Urinary bladder (tissue), 3 donors: ENCODE measurements at regions not wholly inside any gene's neighbourhood (a gene's known extent, or its start where the extent isn't known, plus 50 kb on each side); places are given as distances from the start of the nearest gene placed in this dataset.
"Not testable (repeated sequence)": the region's sequence is repeated elsewhere in the genome, so short reads cannot be mapped to it uniquely, and the experiment has no call there.

ENCODE experiments used
- DNase-seq: peaks from one replicate; pipeline ENCODE4 v3.0.0-alpha.2; 2015; ENCODE audit errors: extremely low spot score
- H3K27ac ChIP-seq: one replicate; pipeline ENCODE4 v1.5.1; 2013; ENCODE audit warnings: low read depth, mild to moderate bottlenecking, moderate library complexity
- H3K36me3 ChIP-seq: one replicate; pipeline ENCODE4 v1.6.1; 2013; ENCODE audit warnings: mild to moderate bottlenecking, moderate library complexity; ENCODE audit not compliant: insufficient read depth
- H3K4me1 ChIP-seq: one replicate; pipeline ENCODE4 v1.6.1; 2013; ENCODE audit warnings: mild to moderate bottlenecking, moderate library complexity; ENCODE audit not compliant: insufficient read depth
- H3K4me3 ChIP-seq: one replicate; pipeline ENCODE4 v1.5.1; 2013; ENCODE audit warnings: low read depth, low read length
- WGBS: extraction: QIAGEN DNeasy Blood & Tissue Kit; methylation state at CpG from one replicate; pipeline ENCODE4 v1.1.7; 2013; 5-methylcytosine and 5-hydroxymethylcytosine counted together
- donor health status: healthy with polysubstance abuse.
- donor health status: healthy.

DNA sequence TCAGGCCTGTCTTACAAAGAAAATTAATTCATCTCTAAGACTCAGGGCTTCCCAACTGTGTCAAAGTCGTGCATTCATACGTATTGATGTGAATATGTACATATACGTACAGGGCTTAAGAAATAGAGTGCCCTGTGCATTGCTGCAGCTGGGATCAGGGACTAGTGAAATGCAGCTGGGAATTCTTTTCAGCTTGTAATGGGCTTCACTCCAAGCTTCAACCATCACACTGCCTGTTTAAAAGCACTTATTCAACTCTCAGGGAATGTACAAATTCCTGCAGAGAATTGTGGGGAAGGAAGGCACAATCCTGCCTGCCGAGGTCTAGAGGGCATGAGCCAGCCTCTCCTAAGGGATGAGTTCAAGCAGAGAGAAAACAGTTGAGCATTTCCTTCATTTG is 59.6 kb upstream of the MAN2A1 start:
- H3K36me3 ChIP-seq, result no peaks in the 10 kb centered on the region
- H3K27ac ChIP-seq, result no peak overlapping the region
- 33% methylated on average over 4 of the region's 4 CpGs for WGBS
- H3K4me1 ChIP-seq, result no peaks in the 10 kb centered on the region
- H3K4me3 ChIP-seq, result no peak overlapping the region
- no peak for DNase-seq

DNA sequence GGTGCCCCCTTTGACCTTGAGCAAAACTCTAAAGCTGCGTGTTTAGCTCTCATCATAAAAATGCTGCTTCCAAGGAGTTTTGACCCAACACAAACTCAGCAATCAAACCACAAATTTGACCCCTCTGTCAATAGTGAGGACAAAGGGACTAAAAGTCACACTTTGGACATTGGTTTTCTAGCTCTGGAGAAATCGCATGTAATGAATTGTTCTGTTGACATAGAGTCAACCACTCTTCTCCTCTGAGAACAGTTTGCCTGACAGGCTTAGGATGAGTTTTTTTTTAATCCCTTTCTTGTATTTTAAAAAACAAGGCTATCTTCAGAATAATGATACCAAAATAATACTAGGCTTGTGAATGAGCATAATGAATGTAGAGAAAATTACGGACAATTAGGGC is 61.1 kb upstream of the MAN2A1 start:
- no peaks in the 10 kb centered on the region for H3K4me1 ChIP-seq
- H3K36me3 ChIP-seq, result no peaks in the 10 kb centered on the region
- no peak overlapping the region for H3K27ac ChIP-seq
- 90% methylated on average over 3 of the region's 3 CpGs for WGBS
- no peak overlapping the region for H3K4me3 ChIP-seq
- no peak for DNase-seq

DNA sequence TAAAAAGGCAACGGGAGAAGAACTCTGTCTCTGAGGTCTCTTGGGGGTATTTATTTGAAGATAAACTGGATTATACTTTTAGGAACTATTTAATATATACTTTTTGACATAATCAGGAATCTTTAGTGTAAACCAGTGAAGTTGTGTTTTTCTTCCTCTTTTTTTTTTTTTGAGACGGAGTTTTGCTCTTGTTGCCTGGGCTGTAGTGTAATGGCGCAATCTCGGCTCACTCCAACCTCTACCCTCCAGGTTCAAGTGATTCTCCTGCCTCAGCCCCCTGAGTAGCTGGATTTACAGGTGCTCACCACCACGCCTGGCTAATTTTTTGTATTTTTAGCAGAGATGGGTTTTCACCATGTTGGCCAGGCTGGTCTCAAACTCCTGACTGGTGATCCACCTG is 68.5 kb upstream of the MAN2A1 start:
- H3K4me1 ChIP-seq, DNase-seq, H3K27ac ChIP-seq, H3K4me3 ChIP-seq, H3K36me3 ChIP-seq: not testable (repeated sequence)
- WGBS, result 92% methylated on average over 5 of the region's 5 CpGs

DNA sequence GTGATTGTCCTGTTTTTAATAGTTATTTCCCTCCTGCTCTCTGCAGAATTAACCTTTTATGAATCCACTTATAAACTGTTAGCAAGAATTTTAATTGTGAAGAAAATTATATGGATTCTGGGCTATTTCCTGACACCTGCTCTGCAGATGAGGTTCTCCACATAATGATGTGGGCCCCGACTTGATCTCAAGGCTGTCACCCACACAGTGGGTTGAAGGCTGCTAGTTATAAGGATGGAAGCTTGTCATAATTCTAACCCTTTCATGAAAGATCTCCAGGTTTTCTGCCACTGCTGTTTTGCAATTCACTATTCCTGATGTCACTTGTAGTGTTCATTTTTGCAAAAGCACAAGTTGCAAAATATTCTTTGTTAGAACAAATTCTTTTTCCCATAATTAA is 69.1 kb upstream of the MAN2A1 start:
- WGBS, result 91% methylated on average over 1 of the region's 1 CpG
- no peak overlapping the region for H3K4me3 ChIP-seq
- no peaks in the 10 kb centered on the region for H3K4me1 ChIP-seq
- no peaks in the 10 kb centered on the region for H3K36me3 ChIP-seq
- H3K27ac ChIP-seq, result no peak overlapping the region
- DNase-seq, result no peak

DNA sequence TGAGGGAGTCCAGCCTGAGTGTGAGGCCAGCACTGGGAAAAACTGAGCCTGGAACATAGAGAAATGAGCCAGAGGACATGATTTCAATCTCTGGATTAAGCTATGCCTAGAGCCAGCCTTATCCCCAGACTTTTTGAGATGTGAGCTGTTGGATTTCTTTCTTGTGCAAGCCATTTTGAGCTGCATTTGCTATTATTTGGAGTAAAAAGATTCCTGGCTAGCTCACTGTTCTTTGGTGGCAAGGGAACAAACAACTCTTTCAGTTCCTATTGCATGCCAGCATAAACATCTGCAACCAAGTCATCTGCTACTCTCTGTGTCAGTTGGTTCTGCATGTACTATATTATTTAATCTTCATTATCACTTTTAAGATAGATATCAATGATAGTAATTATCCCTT is 70.1 kb upstream of the MAN2A1 start:
- Histone ChIP-seq H3K36me3 (no peaks in the 10 kb centered on the region), H3K4me1 (no peaks in the 10 kb centered on the region), H3K27ac (no peak overlapping the region), H3K4me3 (no peak overlapping the region)
- no peak for DNase-seq

DNA sequence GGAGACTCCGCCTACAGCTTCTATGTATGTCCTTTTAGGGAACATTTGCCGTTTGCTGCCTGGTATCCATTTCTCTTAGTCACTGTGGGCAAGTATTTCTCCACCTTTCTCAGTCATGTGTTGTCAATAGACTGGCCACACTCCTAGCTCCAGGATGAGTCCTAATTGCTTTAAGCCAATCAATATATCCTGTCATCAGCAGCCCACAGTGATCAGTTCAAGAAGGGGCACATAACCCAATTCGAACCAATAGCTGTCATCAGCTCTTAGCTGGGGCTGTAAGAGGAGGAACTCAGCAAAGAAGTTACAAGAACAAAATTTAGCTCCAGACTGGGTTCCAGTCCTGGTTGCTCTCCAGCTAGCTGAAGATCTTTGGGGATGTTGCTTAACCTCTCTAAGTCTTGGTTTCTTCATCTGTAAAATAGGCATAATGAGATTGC is 70.7 kb upstream of the MAN2A1 start:
- WGBS, result 83% methylated on average over 3 of the region's 3 CpGs

DNA sequence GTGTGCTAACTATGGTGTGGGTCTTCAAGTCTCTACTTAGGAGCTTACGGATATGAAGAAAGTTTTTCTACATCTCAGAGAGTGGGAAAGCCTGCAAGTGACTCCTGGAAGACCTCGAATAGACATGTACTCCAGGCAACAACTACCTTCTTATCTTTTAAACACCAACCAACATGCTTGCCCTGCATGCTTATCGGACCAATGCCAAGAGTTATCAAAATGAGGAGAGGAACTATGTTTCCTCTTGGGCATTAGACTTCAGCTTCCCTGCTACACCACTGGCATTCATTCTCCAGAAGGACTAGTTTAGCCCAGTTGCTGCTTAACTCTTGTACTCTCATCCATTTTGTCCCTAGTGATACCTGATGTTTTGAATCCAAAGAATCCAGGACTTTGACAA is 74.7 kb upstream of the MAN2A1 start:
- WGBS, result 93% methylated on average over 3 of the region's 3 CpGs
- no peak for DNase-seq

More for the DNA sequence above, 70.7 kb upstream of the MAN2A1 start:
- Histone ChIP-seq H3K36me3 (no peaks in the 10 kb centered on the region), H3K4me3 (no peak overlapping the region), H3K4me1 (no peaks in the 10 kb centered on the region), H3K27ac (no peak overlapping the region)
- no peak for DNase-seq

DNA sequence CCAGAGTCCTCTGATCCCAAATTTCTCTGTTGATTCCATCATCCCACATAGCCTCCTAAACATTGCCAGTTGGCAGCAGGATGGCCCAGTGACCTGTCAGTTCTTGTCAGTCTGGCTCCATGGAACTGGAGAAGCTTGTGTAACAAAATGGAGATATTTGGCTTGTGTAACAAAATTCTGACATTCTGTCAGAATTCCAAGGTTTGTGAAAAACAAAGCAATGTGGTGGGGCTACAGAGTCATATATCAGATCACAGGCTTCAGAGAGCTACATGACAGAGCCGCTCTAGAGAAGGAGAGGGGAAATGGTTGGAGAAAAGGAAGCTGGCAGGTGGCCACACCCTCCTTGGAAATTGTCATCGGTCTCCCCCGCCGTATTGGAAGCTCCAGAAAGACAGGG is 75.4 kb upstream of the MAN2A1 start:
- no peaks in the 10 kb centered on the region for H3K4me1 ChIP-seq
- DNase-seq, result no peak
- no peak overlapping the region for H3K27ac ChIP-seq
- H3K4me3 ChIP-seq, result no peak overlapping the region
- WGBS, result 94% methylated on average over 4 of the region's 4 CpGs
- H3K36me3 ChIP-seq, result no peaks in the 10 kb centered on the region

More for the DNA sequence above, 74.7 kb upstream of the MAN2A1 start:
- Histone ChIP-seq H3K27ac (no peak overlapping the region), H3K36me3 (no peaks in the 10 kb centered on the region), H3K4me3 (no peak overlapping the region), H3K4me1 (no peaks in the 10 kb centered on the region)

DNA sequence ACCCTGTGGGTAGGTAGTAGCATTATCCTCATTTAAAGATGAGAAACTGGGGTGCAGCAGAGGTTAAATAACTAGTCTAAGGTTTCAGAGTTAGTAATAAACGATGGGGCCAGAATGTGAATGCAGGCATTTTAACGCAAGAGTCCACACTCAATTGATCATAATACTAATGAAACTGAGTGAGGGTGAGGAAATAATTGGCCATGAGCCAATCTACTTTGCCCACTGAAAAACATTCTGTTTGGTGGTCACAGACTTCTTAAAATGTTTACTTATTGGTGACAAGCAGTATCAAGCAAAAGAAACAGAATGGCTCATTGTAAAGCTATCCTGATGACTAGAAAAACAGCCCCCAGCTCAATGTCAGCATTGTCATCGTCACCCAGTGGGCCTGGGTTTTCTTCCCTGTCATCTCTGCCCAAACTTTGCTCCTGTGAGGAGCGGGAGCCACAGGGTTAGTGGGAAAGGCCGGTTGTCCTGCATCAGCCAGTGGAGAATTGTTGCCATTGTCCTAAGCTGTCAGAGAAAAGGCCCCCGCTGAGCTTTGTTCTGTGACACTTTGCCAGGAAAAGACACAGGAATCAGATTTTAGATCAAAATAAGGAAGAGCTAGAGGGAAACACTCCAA is 77.3 kb upstream of the MAN2A1 start:
- no peak overlapping the region for H3K4me3 ChIP-seq
- no peak overlapping the region for H3K27ac ChIP-seq
- 66% methylated on average over 6 of the region's 6 CpGs for WGBS
- no peak for DNase-seq
- no peaks in the 10 kb centered on the region for H3K36me3 ChIP-seq
- no peaks in the 10 kb centered on the region for H3K4me1 ChIP-seq

DNA sequence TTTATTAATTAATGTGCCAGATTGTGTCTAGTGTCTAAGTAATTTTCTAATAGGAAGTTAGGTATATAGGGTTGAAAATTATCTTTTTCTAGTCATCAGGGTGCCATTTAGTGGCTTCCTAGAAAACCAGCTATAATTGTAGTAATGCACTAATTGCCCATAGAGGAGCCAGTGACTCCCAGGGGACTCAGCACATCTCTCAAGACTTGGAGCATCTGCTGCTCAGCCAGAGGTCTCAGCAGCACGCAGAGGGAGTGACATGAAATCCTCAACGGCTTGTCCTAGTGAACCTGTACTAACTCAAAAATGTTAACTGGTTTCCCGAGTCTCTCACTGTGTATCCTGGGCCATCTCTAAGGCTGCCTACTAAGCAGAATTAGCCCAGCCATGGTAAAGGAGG is 78.2 kb upstream of the MAN2A1 start:
- Histone ChIP-seq H3K36me3 (no peaks in the 10 kb centered on the region), H3K4me3 (no peak overlapping the region), H3K27ac (no peak overlapping the region), H3K4me1 (no peaks in the 10 kb centered on the region)
- no peak for DNase-seq
- 78% methylated on average over 3 of the region's 3 CpGs for WGBS

DNA sequence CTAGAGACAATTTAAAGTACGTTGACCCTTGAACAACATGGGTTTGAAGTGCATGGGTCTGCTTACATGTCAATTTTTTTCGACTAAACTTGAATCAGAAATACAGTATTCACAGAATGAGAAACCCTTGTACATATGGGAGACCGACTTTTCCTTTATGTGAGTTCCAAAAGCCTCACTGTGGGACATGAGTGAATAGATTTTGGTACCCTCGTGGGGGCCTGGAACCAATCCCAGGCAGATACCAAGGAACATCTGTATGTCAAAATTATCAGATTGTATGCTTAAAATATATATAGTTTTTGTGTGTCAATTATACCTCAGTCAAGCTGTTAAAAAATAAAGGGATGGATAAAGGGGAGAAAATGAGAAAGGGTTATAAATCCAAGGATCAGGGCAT is 78.7 kb upstream of the MAN2A1 start:
- Histone ChIP-seq H3K4me3 (no peak overlapping the region), H3K36me3 (no peaks in the 10 kb centered on the region), H3K27ac (no peak overlapping the region), H3K4me1 (no peaks in the 10 kb centered on the region)
- WGBS, result 89% methylated on average over 4 of the region's 4 CpGs
- DNase-seq, result no peak

DNA sequence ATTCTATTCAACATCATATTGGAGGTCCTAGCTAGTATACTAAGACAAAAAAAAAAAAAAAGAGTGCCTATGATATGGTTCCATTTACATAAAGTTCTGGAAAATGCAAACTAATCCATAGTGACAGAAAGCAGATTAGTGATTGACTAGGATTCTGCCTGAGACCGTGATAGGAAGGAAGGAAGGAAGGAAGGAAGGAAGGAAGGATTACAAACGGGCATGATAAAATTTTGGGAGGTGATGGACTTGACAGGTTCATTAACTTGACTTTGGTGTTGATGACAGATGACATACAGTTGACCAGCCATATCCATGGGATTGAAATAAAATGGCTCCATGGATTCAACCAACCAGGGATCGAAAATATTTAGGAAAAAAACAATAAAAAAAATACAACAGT is 79.1 kb upstream of the MAN2A1 start:
- Histone ChIP-seq H3K4me1 (no peaks in the 10 kb centered on the region), H3K4me3 (no peak overlapping the region), H3K27ac (no peak overlapping the region), H3K36me3 (no peaks in the 10 kb centered on the region)
- DNase-seq, result no peak
- 69% methylated on average over 3 of the region's 3 CpGs for WGBS

DNA sequence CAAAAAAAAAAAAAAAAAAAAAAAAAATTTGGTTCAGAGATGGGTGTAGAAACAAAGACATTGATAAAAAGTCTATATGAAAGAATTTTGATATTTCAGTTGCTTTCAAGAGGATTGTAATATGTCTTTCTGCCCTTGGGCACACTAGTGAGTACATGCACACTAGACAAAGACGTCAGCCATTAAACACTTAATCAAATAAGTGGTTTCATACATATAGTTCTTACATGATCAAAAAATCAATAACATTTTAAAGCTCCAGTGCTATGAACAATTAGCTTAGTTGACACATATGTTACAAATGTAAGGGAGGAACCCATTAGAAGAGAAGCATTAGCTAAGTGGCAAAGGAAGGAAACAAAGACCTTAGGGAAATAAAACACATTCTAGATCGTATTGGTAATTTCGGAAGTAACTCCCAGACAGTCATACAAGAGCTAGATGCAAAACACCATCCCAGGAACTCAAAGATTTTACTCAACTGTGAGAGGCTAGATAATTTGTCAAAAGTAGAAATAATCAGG is 84.5 kb upstream of the MAN2A1 start:
- Histone ChIP-seq H3K4me1 (no peaks in the 10 kb centered on the region), H3K27ac (no peak overlapping the region), H3K4me3 (no peak overlapping the region), H3K36me3 (no peaks in the 10 kb centered on the region)
- no peak for DNase-seq
- WGBS, result 90% methylated on average over 3 of the region's 3 CpGs

DNA sequence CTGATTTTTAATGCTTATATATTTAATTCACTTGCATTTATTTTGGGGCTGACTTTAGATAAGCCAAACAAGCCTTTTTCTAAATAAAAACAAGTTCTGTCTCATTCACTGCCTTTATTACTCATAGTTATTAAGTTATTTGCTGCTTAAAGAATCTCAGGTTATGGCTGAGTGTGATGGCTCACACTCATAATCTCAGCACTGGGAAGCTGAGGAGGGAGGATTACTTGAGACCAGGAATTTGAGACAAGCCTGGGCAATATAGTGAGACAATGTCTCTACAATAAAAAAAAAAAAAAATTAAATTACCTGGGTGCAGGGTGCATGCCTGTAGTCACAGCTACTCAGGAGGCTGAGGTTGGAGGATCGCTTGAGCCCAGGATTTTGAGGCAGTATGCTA is 85.0 kb upstream of the MAN2A1 start:
- DNase-seq, result no peak
- Histone ChIP-seq H3K36me3 (no peaks in the 10 kb centered on the region), H3K27ac (no peak overlapping the region), H3K4me1 (no peaks in the 10 kb centered on the region), H3K4me3 (no peak overlapping the region)
- 100% methylated on average over 1 of the region's 1 CpG for WGBS

DNA sequence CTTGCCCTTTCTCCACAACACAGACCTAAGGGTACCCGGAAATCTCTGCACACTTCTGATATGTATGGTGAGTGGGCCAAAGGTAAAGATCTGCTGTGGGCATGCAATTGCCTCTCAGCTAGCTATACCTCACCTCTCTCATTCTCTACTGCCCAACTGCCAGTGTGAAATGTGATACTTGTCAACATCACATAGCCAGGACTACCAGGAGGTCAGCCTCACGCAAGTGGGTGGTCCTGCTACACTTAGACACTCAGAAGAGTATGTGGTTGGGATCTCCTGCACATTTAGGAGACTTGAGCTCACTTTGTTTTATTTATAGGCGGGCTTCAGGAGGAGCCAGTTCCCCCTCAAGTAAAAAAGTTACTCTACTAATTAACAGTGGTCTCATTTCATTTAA is 88.0 kb upstream of the MAN2A1 start:
- no peak for DNase-seq
- Histone ChIP-seq H3K27ac (no peak overlapping the region), H3K4me1 (no peaks in the 10 kb centered on the region), H3K36me3 (no peaks in the 10 kb centered on the region), H3K4me3 (no peak overlapping the region)
- WGBS, result 80% methylated on average over 3 of the region's 3 CpGs
